Keratinocyte (primary cell): ENCODE measurements at regions not wholly inside any gene's neighbourhood (a gene's known extent, or its start where the extent isn't known, plus 50 kb on each side); places are given as distances from the start of the nearest gene placed in this dataset.

Source experiments
- DNase-seq: peaks from one replicate; pipeline ENCODE4 v3.0.0-alpha.2; 2011; ENCODE audit warnings: low read depth, missing footprints, low spot score
- FAIRE-seq: peaks from 2 replicates; lab custom pipeline; 2011; peaks lifted over from hg19 to GRCh38; lab: Jason Lieb, UNC
- H2AFZ ChIP-seq: 2 replicates; pipeline ENCODE4 v1.6.0; 2012; ENCODE audit warnings: low read length, control low read depth, inconsistent platforms; ENCODE audit not compliant: control insufficient read depth
- H3K27ac ChIP-seq: 2 replicates; pipeline ENCODE4 v1.5.1; 2011; ENCODE audit warnings: low read length; ENCODE audit not compliant: control insufficient read depth, insufficient read depth
- H3K27me3 ChIP-seq: 3 replicates; pipeline ENCODE4 v1.6.0; 2011; ENCODE audit warnings: low read length; ENCODE audit not compliant: control insufficient read depth, insufficient read depth; ENCODE audit errors: extremely low read depth
- H3K36me3 ChIP-seq, 2 experiments: 2 replicates in 1 of 2; 3 replicates in 1 of 2; pipeline ENCODE4 v1.5.1; 2011; ENCODE audit warnings: low read length in 2 of 2, mild to moderate bottlenecking in 1 of 2; ENCODE audit not compliant: control insufficient read depth in 2 of 2, insufficient read depth in 2 of 2; ENCODE audit errors: extremely low read depth in 1 of 2
- H3K4me1 ChIP-seq: 3 replicates; pipeline ENCODE4 v1.5.1; 2011; ENCODE audit warnings: low read length; ENCODE audit not compliant: control insufficient read depth, insufficient read depth; ENCODE audit errors: extremely low read depth
- H3K4me2 ChIP-seq: 3 replicates; pipeline ENCODE4 v1.6.0; 2011; ENCODE audit warnings: low read depth, low read length; ENCODE audit not compliant: control insufficient read depth, insufficient read depth; ENCODE audit errors: extremely low read depth
- H3K4me3 ChIP-seq, 3 experiments: fragments of 200-600 bp in 1 of 3; sonication (generic) in 1 of 3; 2 replicates in 2 of 3; 3 replicates in 1 of 3; pipeline ENCODE4 v1.5.1; 2011 to 2016; ENCODE audit warnings: low read length in 3 of 3, mild to moderate bottlenecking in 3 of 3, control low read depth in 2 of 3, inconsistent platforms in 1 of 3, low read depth in 1 of 3, mixed read lengths in 1 of 3, mixed run types in 1 of 3, moderate library complexity in 1 of 3; ENCODE audit not compliant: control insufficient read depth in 2 of 3, insufficient read depth in 2 of 3; ENCODE audit errors: extremely low read depth in 1 of 3
- H3K79me2 ChIP-seq: 2 replicates; pipeline ENCODE4 v1.6.0; 2012; ENCODE audit warnings: low read length; ENCODE audit not compliant: control insufficient read depth, insufficient read depth
- H3K9ac ChIP-seq: 3 replicates; pipeline ENCODE4 v1.6.0; 2011; ENCODE audit warnings: low read length; ENCODE audit not compliant: control insufficient read depth, insufficient read depth; ENCODE audit errors: extremely low read depth
- H3K9me1 ChIP-seq: 3 replicates; pipeline ENCODE4 v1.6.0; 2011; ENCODE audit warnings: low read length; ENCODE audit not compliant: control insufficient read depth, insufficient read depth; ENCODE audit errors: extremely low read depth
- H3K9me3 ChIP-seq: 2 replicates; pipeline ENCODE4 v1.5.1; 2012; ENCODE audit warnings: low read depth, low read length; ENCODE audit not compliant: control insufficient read depth
- H4K20me1 ChIP-seq: 3 replicates; pipeline ENCODE4 v1.6.0; 2011; ENCODE audit warnings: low read length; ENCODE audit not compliant: control insufficient read depth, insufficient read depth; ENCODE audit errors: extremely low read depth
- CTCF ChIP-seq, 3 experiments: IDR thresholded peaks in 1 of 3; conservative IDR thresholded peaks in 1 of 3; optimal IDR thresholded peaks in 1 of 3; 2 replicates in 2 of 3; 3 replicates in 1 of 3; pipeline versions ENCODE3 to v1.5.1; 2011; ENCODE audit warnings: low read length in 3 of 3, mild to moderate bottlenecking in 3 of 3, moderate library complexity in 2 of 3, control low read depth in 1 of 3, inconsistent platforms in 1 of 3; ENCODE audit not compliant: insufficient read depth in 2 of 3; ENCODE audit errors: extremely low read depth in 1 of 3
- EZH2 ChIP-seq: IDR thresholded peaks from one replicate; pipeline ENCODE4 v1.6.1; 2012; ENCODE audit warnings: inconsistent platforms, mild to moderate bottlenecking, low read length, moderate library complexity
- dilution Hi-C: fragments of 300-500 bp; cut with MboI; formaldehyde crosslinking; loops from one replicate; pipeline ENCODE4 v1.7.0; 2020; ENCODE audit warnings: low sequenced_read_pairs; ENCODE audit not compliant: extremely low pct_ligation_motif_present

GRCh38 chr7:109549471-109550193 is 980.0 kb downstream of the DNAJB9 start:
- TF ChIP-seq EZH2 (no peak), CTCF (optimal IDR thresholded peaks at IDR 0.05 in 1 of 3, IDR thresholded peaks at IDR 0.05 in 1 of 3, conservative IDR thresholded peaks at IDR 0.05 in 1 of 3; ENCODE audit: extremely low read depth in 1 of 3, insufficient read depth in 2 of 3, low read length in 3 of 3) (no peak)
- Histone ChIP-seq H3K79me2 (no peaks in the 10 kb centered on the region), H3K9me1 (no peaks in the 10 kb centered on the region), H3K36me3 (no peaks in the 10 kb centered on the region), H3K27me3 (no peaks in the 10 kb centered on the region), H2AFZ (no peak overlapping the region), H4K20me1 (no peaks in the 10 kb centered on the region), H3K9ac (no peak overlapping the region), H3K4me3 (no peak overlapping the region), H3K9me3 (peaks cover 5% of the 10 kb centered on the region), H3K27ac (no peak overlapping the region), H3K4me2 (no peak overlapping the region), H3K4me1 (no peaks in the 10 kb centered on the region)
- no peak for DNase-seq
- dilution Hi-C loops = no loop called here
- FAIRE-seq = no peak

GRCh38 chr7:109552017-109552416 is 982.3 kb downstream of the DNAJB9 start:
- no peak for TF ChIP-seq EZH2
- no peak for TF ChIP-seq CTCF (optimal IDR thresholded peaks at IDR 0.05 in 1 of 3, IDR thresholded peaks at IDR 0.05 in 1 of 3, conservative IDR thresholded peaks at IDR 0.05 in 1 of 3; ENCODE audit: extremely low read depth in 1 of 3, insufficient read depth in 2 of 3, low read length in 3 of 3)
- no peak for DNase-seq
- no peaks in the 10 kb centered on the region for H3K9me1 ChIP-seq
- H3K4me1 ChIP-seq = no peaks in the 10 kb centered on the region
- no peak overlapping the region for H3K9ac ChIP-seq
- no peak overlapping the region for H3K27ac ChIP-seq
- no peak for FAIRE-seq
- no peak overlapping the region for H3K4me2 ChIP-seq
- H3K27me3 ChIP-seq = no peaks in the 10 kb centered on the region
- dilution Hi-C loops = no loop called here
- H3K4me3 ChIP-seq = no peak overlapping the region
- peaks cover 5% of the 10 kb centered on the region for H3K9me3 ChIP-seq
- H2AFZ ChIP-seq = no peak overlapping the region
- H4K20me1 ChIP-seq = no peaks in the 10 kb centered on the region
- no peaks in the 10 kb centered on the region for H3K36me3 ChIP-seq
- H3K79me2 ChIP-seq = no peaks in the 10 kb centered on the region
